DND-41 (cell line): ENCODE measurements at regions not wholly inside any gene's neighbourhood (a gene's known extent, or its start where the extent isn't known, plus 50 kb on each side); places are given as distances from the start of the nearest gene placed in this dataset.

Source experiments
- ATAC-seq: fragments of 200-7000 bp; cut with Tn5 transposase; 3 replicates; pipeline ENCODE4 v1.9.1; 2021; ENCODE audit warnings: low read depth; ENCODE audit not compliant: insufficient read depth
- DNase-seq: peaks from one replicate; pipeline ENCODE4 v3.0.0-alpha.2; 2020
- H2AFZ ChIP-seq: 2 replicates; pipeline ENCODE4 v1.6.0; 2012; ENCODE audit warnings: low read depth, low read length
- H3K27ac ChIP-seq: 2 replicates; pipeline ENCODE4 v1.5.1; 2012; ENCODE audit warnings: low read length, inconsistent platforms
- H3K27me3 ChIP-seq: fragments of 200-600 bp; sonication (generic); 2 replicates; pipeline ENCODE4 v1.6.0; 2012; ENCODE audit warnings: low read length, mild to moderate bottlenecking, inconsistent platforms; ENCODE audit not compliant: insufficient read depth, poor library complexity
- H3K36me3 ChIP-seq: 2 replicates; pipeline ENCODE4 v1.5.1; 2012; ENCODE audit warnings: low read length, inconsistent platforms; ENCODE audit not compliant: insufficient read depth
- H3K4me1 ChIP-seq: 2 replicates; pipeline ENCODE4 v1.5.1; 2012; ENCODE audit warnings: mild to moderate bottlenecking, low read length; ENCODE audit not compliant: insufficient read depth
- H3K4me2 ChIP-seq: 2 replicates; pipeline ENCODE4 v1.6.0; 2012; ENCODE audit warnings: mild to moderate bottlenecking, moderate library complexity, low read length, inconsistent platforms; ENCODE audit not compliant: insufficient read depth
- H3K4me3 ChIP-seq, 2 experiments: fragments of 200-600 bp in 1 of 2; shearing (Covaris generic) in 1 of 2; 2 replicates each; pipeline ENCODE4 v1.5.1; 2012 to 2016; ENCODE audit warnings: inconsistent platforms in 2 of 2, low read length in 2 of 2, mild to moderate bottlenecking in 2 of 2, low read depth in 1 of 2, moderate library complexity in 1 of 2
- H3K79me2 ChIP-seq: 2 replicates; pipeline ENCODE4 v1.6.0; 2012; ENCODE audit warnings: low read length, inconsistent platforms; ENCODE audit not compliant: insufficient read depth
- H3K9ac ChIP-seq: 2 replicates; pipeline ENCODE4 v1.6.0; 2012; ENCODE audit warnings: low read depth, mild to moderate bottlenecking, inconsistent platforms, low read length, moderate library complexity
- H3K9me3 ChIP-seq: 2 replicates; pipeline ENCODE4 v1.5.1; 2012; ENCODE audit warnings: low read length, moderate library complexity, mild to moderate bottlenecking, inconsistent platforms; ENCODE audit not compliant: insufficient read depth, severe bottlenecking
- H4K20me1 ChIP-seq: 2 replicates; pipeline ENCODE4 v1.6.0; 2012; ENCODE audit warnings: low read length; ENCODE audit not compliant: insufficient read depth
- CTCF ChIP-seq: IDR thresholded peaks from 2 replicates; pipeline ENCODE4 v1.5.1; 2012; ENCODE audit warnings: borderline replicate concordance, low read length, moderate library complexity, mild to moderate bottlenecking; ENCODE audit not compliant: poor library complexity, severe bottlenecking; ENCODE audit errors: extremely low read depth
- EZH2 ChIP-seq: IDR thresholded peaks from 3 replicates; pipeline ENCODE4 v1.6.1; 2012; ENCODE audit warnings: borderline replicate concordance, low read depth, mild to moderate bottlenecking, moderate library complexity, low read length, inconsistent platforms; ENCODE audit not compliant: severe bottlenecking

- Histone ChIP-seq H4K20me1 (no peaks in the 10 kb centered on the region), H3K4me1 (no peaks in the 10 kb centered on the region), H3K4me3 (no peak overlapping the region), H2AFZ (no peak overlapping the region), H3K36me3 (no peaks in the 10 kb centered on the region), H3K79me2 (no peaks in the 10 kb centered on the region), H3K9me3 (no peaks in the 10 kb centered on the region), H3K9ac (no peak overlapping the region), H3K27ac (no peak overlapping the region), H3K27me3 (no peaks in the 10 kb centered on the region), H3K4me2 (no peak overlapping the region)
- no peak for TF ChIP-seq CTCF
- no peak for TF ChIP-seq EZH2
- no peak for DNase-seq
- ATAC-seq: no peak
These were observed 212.3 kb downstream of the MAD2L1 start for GRCh38 chr4:119854364-119854763.

DNA sequence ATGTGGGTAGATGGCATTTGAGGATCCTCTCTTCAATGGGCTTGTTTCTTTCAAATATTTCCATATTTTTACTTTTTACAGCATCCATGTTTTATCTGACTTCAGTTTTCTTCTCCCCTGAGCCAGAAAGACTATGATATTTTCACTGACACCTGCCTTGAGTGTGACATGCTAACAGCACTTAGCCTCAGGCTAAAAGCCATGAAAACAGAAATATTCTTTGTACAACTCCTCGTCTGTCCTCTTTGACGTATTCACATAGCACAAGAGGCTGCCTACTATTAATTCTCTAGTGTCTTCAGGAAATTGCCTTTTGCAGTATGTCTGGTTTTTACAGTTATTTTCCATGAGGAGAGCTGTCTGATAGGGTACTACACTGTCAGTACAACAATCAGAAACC, 215.0 kb downstream of the MAD2L1 start:
- H3K4me1 ChIP-seq: no peaks in the 10 kb centered on the region
- no peak overlapping the region for H2AFZ ChIP-seq
- H4K20me1 ChIP-seq: no peaks in the 10 kb centered on the region
- DNase-seq (no peak), ATAC-seq (no peak)
- no peak overlapping the region for H3K4me2 ChIP-seq
- H3K27me3 ChIP-seq: no peaks in the 10 kb centered on the region
- no peak overlapping the region for H3K4me3 ChIP-seq
- no peaks in the 10 kb centered on the region for H3K9me3 ChIP-seq
- no peak overlapping the region for H3K9ac ChIP-seq
- TF ChIP-seq CTCF (no peak), EZH2 (no peak)
- H3K36me3 ChIP-seq: no peaks in the 10 kb centered on the region
- H3K79me2 ChIP-seq: no peaks in the 10 kb centered on the region
- H3K27ac ChIP-seq: no peak overlapping the region

GRCh38 chr4:119841361-119841760, 212.8 kb upstream of the PDE5A start:
- no peaks in the 10 kb centered on the region for H3K27me3 ChIP-seq
- no peak overlapping the region for H3K4me3 ChIP-seq
- ATAC-seq: no peak
- no peak overlapping the region for H3K27ac ChIP-seq
- H4K20me1 ChIP-seq: no peaks in the 10 kb centered on the region
- no peaks in the 10 kb centered on the region for H3K79me2 ChIP-seq
- H3K4me2 ChIP-seq: no peak overlapping the region
- H3K36me3 ChIP-seq: no peaks in the 10 kb centered on the region
- H3K9me3 ChIP-seq: no peaks in the 10 kb centered on the region
- TF ChIP-seq EZH2: no peak
- H3K4me1 ChIP-seq: no peaks in the 10 kb centered on the region
- H2AFZ ChIP-seq: no peak overlapping the region
- no peak overlapping the region for H3K9ac ChIP-seq
- no peak for DNase-seq

GRCh38 chr4:119835613-119835910, 207.0 kb upstream of the PDE5A start:
- H3K36me3 ChIP-seq: no peaks in the 10 kb centered on the region
- no peaks in the 10 kb centered on the region for H3K4me1 ChIP-seq
- H3K27me3 ChIP-seq: no peaks in the 10 kb centered on the region
- H3K9ac ChIP-seq: no peak overlapping the region
- no peaks in the 10 kb centered on the region for H3K9me3 ChIP-seq
- DNase-seq (no peak), ATAC-seq (no peak)
- H2AFZ ChIP-seq: no peak overlapping the region
- no peak overlapping the region for H3K4me2 ChIP-seq
- no peaks in the 10 kb centered on the region for H4K20me1 ChIP-seq
- H3K4me3 ChIP-seq: no peak overlapping the region
- TF ChIP-seq CTCF: no peak
- no peak for TF ChIP-seq EZH2
- H3K79me2 ChIP-seq: no peaks in the 10 kb centered on the region
- H3K27ac ChIP-seq: no peak overlapping the region
